Pulmonary artery endothelial cell (primary cell): ENCODE measurements at regions not wholly inside any gene's neighbourhood (a gene's known extent, or its start where the extent isn't known, plus 50 kb on each side); places are given as distances from the start of the nearest gene placed in this dataset.

Experiments used
- DNase-seq: peaks from one replicate; pipeline ENCODE4 v3.0.0-alpha.2; 2011; ENCODE audit warnings: low read depth, low spot score

GRCh38 chr10:108872854-108873253 is 1050.5 kb downstream of the XPNPEP1 start:
- DNase-seq = no peak

- no peak for DNase-seq
Measured at GRCh38 chr10:108868881-108869280, 1054.4 kb downstream of the XPNPEP1 start.

GRCh38 chr10:108862676-108863350 is 1060.5 kb downstream of the XPNPEP1 start:
- DNase-seq = no peak

GRCh38 chr10:108861181-108861754 is 1062.0 kb downstream of the XPNPEP1 start:
- DNase-seq = no peak

GRCh38 chr10:108852211-108852610 is 1071.1 kb downstream of the XPNPEP1 start:
- DNase-seq = no peak

- no peak for DNase-seq
Measured at GRCh38 chr10:108850138-108850854, 1073.0 kb downstream of the XPNPEP1 start.

GRCh38 chr10:108849688-108850087 is 1073.6 kb downstream of the XPNPEP1 start:
- DNase-seq = no peak

- no peak for DNase-seq
Measured at GRCh38 chr10:108849186-108849585, 1074.1 kb downstream of the XPNPEP1 start.

GRCh38 chr10:108848046-108848445 is 1075.3 kb downstream of the XPNPEP1 start:
- no peak for DNase-seq

GRCh38 chr10:108840944-108841343 is 1082.4 kb downstream of the XPNPEP1 start:
- no peak for DNase-seq

- DNase-seq = no peak
Measured at GRCh38 chr10:108836362-108836761, 1086.9 kb downstream of the XPNPEP1 start.

GRCh38 chr10:108822026-108822425 is 1101.3 kb downstream of the XPNPEP1 start:
- no peak for DNase-seq

GRCh38 chr10:108819302-108819701 is 1104.0 kb downstream of the XPNPEP1 start:
- no peak for DNase-seq

GRCh38 chr10:108817584-108817983 is 1105.7 kb downstream of the XPNPEP1 start:
- no peak for DNase-seq

- no peak for DNase-seq
Measured at GRCh38 chr10:108817135-108817534, 1106.2 kb downstream of the XPNPEP1 start.

- DNase-seq = no peak
Measured at GRCh38 chr10:108812906-108813305, 1110.4 kb downstream of the XPNPEP1 start.

GRCh38 chr10:108812296-108812695 is 1111.0 kb downstream of the XPNPEP1 start:
- DNase-seq = no peak

- DNase-seq = no peak
Measured at GRCh38 chr10:108808228-108808627, 1115.1 kb downstream of the XPNPEP1 start.

GRCh38 chr10:108801775-108802517 is 1121.4 kb downstream of the XPNPEP1 start:
- DNase-seq = no peak

- DNase-seq = no peak
Measured at GRCh38 chr10:108801220-108801619, 1122.1 kb downstream of the XPNPEP1 start.

- no peak for DNase-seq
Measured at GRCh38 chr10:108797573-108797972, 1125.7 kb downstream of the XPNPEP1 start.
